ENCODE measurements at regions not wholly inside any gene's neighbourhood (a gene's known extent, or its start where the extent isn't known, plus 50 kb on each side); places are given as distances from the start of the nearest gene placed in this dataset.

- no peak for DNase-seq
Measured at GRCh38 chr2:16180631-16181030, 240.3 kb downstream of the MYCN start.

DNA sequence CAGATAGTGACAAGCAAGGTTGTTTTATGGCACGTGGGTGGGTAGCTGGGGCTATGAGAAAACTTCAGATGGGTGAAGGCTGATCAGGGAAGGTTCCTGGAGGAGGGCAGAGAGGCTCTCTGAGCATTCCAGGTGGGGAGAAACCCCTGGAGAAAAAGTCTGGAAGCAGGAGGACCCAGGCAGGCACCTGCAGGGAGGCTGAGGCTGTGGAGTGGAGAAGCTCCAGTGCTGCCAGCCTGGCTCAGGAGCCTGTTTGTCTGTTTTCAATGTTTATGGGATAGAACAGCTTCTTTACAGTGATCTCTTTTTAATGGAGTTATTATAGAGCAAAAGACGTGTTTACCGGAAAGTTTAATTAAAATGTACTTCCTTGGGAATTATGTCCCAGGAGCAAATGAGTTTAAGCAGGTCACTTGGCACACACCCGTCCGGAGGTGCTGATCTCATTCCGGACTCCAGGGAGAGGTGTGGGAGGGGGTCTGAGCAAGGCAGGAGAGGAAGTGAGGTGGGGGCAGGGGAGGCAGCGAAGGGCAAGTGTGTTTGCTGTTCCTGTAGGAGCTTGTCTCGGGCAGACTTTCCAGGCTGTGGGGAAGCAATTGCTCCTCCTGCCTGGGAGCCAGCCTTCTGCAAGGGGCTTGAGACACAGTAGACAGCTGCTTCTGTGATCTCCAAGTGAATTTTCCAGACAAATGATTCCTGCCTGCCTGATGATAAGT, 239.5 kb downstream of the MYCN start:
- DNase-seq = no peak

GRCh38 chr2:16178551-16179130, 238.3 kb downstream of the MYCN start:
- no peak for DNase-seq

DNA sequence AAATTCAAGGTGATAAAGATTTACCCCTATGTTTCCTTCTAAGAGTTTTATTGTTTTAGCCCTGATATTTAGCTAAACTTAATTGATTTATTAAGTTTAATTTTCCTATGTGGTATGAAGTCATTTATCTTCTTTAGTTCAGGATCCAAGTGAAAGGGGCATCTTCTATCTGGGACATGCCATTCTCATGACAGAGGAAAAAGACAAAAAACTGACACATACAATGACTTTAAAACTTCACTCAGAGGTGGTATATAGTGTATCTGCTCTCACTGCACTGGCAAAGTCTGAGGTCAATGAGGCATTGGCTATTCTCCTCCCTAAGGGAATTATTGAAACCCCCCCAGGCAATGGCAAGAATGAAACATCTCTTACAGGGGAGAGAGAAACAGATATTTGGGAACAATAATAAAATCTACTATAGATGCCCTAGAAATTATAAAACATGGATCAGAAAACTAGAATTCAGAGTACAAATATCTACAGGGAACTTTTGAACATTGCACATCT, 237.4 kb downstream of the MYCN start:
- no peak for DNase-seq

DNA sequence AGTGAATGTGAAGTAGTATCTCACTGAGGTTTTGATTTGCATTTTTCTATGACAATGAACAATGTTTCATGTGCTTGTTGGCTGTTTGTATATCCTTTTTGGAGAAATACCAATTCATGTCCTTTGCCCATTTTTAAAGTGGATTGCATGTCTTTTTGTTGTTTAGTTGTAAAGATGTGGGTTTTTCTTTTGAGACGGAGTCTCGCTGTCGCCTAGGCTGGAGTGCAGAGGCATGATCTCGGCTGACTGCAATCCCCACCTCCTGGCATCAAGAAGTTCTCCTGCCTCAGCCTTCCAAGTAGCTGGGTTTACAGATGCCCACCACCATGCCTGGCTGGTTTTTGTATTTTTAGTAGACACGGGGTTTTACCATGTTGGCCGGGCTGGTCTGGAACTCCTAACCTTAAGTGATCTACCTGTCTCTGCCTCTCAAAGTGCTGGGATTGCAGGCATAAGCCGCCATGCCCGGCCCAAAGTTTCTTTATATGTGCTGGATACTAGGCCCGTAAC, 236.7 kb downstream of the MYCN start:
- DNase-seq = no peak

DNA sequence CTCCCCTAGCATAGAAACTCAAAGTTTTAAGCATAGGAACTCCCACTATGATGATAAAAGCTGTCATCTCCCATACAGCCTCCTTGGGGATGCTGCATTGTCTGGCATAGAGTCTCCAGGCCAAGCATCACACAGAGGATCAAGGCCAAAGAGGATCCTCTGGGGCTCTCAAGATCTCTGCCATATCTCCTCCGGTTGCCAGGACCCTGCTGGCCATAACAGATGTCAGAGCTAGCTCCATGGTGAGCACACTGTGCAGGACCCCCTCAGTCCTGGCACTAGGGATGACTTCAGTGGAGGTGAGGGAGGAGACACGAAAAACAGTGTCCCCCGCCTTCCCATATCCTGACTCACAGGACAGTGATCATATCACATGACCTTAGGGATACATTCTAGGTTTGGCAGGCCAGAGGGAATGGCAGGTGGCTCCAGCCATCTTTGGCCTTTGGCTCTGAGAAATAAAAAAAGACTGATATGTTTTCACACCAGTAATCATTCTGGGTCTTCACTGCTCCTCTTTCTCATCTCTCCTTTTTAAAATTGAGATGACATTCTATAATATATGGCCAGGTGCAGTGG, 235.0 kb downstream of the MYCN start:
- DNase-seq = no peak

GRCh38 chr2:16174693-16175045, 234.3 kb downstream of the MYCN start:
- DNase-seq = no peak

DNA sequence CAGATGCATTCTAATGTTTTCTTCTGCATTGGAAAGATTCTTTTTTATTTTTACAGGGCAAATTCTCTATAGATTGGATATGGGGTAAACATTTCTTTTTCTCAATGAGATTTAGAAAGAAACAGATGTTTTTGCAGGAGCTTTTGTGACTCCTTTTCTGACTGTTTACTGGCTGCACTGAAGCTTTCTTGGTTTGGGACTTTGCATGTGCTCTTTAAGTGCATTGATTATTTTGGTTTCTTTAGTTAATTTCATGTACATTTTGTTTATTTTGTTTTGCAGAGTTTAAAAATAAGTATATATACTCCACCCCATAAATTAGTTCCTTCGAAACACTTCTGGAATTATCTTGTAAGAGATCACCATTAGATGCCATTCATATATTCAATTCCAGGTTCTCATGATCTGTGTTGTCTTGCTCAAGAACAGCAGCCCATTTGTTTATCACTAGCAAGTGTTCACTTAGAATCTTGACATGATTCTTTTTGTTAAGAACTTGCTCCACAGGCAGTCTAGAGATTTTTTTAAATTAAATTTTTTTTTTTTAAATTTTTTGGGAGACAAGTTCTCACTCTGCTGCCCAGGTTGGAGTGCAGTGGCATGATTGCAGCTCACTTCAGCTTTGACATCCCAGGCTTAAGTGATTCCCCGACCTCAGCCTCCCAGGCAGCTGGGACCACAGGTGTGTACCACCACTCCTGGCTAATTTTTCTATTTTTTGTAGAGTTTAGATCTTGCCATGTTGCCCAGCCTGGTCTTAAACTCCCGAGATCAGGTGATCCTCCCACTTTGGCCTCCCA, 233.7 kb downstream of the MYCN start:
- DNase-seq = no peak

GRCh38 chr2:16172324-16173175, 232.2 kb downstream of the MYCN start:
- DNase-seq = no peak

DNA sequence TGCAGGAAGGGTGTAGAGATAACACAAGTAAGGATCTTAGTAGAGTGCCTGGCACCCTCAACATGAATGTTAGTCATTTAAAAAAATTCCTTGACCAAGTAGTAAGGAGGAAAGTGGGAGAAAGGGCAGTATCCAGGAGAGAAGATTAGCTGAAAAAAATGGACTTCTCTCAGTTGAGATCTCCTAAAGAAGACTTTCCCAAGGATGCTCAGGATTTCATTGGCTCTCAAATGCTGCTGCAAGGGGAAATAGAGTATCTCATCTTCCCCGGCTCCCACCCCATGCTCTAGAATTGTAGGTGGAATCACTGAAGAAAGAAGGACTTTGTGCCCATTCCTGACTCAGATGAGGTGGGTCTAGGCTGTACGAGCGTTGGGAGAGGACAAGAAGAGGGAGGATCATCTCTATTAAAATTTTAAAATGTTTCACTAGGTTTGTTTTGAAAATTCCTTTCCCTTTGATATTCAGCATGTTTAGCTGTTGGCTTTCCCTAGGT, 231.1 kb downstream of the MYCN start:
- DNase-seq = no peak

GRCh38 chr2:16170675-16171424, 230.5 kb downstream of the MYCN start:
- DNase-seq = no peak

DNA sequence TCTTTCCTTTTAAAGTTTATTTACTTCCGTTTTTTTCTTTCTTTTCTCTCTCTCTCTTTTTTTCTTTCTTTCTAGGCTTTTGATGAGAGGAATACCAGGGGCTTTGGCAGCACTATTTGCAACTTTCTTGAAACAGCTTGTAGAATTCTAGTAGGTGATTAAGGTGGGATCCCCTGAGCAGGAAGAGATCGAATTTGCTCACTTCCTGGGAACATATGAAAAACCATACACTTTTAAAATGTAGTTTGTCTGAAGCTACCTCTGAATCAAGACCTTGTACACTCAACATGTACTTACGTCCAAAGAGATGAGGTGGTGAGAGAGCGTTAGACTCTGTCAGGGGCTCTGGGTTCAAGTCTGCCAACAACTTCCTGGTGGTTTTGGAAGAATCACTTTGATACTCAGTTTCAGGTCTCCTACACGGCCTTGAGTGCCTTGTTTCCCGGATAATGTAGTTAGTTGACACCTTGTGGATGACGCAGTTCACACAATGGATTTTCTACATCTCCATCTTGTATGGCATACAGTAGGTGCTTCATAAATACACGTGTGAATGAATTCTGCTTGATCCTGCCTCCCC, 229.1 kb downstream of the MYCN start:
- DNase-seq = no peak

DNA sequence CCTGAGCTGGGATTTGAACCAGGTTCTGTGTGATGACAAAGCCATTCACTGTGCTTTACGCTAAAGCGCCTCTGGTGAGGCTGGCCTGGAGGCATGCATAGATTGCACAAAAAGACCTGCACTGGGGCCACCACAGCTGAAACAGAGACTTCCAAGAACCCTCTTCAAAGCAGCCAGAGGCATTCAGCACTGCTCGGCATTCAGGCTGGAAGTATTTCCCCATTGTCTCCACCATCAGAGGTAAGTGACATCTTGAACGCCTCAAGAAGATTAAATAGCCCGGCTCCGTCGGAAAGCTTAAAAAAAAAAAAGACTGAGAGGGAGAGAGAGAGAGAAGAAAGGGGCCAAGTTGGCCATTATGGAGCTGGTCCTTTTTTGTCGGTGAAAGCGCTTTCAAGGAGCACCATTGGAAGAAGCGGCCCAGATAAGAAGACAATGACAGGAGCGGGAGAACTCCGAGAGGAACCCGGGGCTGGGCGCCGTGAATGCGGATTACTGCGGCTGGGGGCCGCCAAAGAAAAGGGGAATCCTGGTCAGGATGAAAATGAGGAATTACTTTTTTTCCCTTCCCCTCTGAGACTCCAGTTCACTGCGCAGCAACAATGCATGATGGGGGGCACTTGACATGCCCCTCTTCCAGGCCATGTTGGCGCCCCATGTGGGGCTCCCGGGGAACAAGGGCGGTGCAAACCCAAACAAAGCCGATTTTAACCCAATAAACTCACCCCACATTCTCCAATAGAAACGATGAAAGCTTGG, 228.3 kb downstream of the MYCN start:
- DNase-seq = no peak

- no peak for DNase-seq
Measured at GRCh38 chr2:16167870-16168426, 227.6 kb downstream of the MYCN start.

DNA sequence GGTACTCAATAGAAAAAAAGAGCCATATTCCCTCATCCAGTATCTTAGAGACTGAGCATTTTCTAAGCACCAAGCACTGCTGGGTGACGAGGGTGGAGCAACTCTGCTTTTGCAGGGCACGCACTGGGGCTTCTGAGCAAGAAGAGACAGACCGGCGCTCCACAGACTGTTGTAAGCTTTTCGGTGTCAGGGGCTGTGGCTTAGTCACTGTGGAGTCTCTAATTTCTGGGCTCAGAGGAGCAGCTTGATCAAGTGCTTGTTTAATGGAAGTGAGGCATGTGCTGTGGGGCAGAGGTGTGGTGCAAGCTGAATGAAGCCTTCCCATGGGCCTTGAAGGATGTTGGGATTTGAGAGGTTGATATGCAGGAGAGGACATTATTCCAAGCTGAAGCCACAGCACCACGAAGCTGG, 227.1 kb downstream of the MYCN start:
- DNase-seq = no peak

DNA sequence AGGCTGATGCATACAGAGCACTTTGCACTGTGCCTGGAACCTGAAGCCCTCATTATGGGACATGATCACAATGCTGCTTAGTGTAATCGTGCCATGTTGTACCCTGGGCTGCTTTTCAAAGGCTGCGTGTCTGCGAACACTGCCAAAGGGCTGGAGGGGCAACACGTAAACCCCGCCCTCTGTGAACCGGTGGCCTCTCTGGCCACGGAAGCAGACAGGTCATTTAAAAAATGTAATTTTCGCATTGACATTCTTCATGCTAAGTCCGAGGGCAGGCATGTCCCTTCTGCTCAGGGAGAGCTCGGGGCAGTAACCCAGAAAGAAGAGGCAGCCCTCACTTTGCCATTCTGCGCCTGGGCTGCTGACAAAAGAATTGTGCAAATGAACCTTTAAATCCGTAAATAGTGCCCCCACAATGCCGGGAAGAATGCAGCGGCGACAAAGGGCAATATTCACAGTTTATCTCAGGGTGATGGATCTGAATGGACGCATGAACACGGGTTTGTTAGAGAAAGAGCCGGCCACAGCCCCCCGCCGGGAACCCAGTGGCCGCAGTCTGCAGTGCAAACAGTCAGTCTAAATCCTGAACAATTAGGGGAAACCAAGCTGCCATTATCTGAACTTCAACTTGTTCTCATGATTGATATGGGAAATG, 226.1 kb downstream of the MYCN start:
- no peak for DNase-seq

DNA sequence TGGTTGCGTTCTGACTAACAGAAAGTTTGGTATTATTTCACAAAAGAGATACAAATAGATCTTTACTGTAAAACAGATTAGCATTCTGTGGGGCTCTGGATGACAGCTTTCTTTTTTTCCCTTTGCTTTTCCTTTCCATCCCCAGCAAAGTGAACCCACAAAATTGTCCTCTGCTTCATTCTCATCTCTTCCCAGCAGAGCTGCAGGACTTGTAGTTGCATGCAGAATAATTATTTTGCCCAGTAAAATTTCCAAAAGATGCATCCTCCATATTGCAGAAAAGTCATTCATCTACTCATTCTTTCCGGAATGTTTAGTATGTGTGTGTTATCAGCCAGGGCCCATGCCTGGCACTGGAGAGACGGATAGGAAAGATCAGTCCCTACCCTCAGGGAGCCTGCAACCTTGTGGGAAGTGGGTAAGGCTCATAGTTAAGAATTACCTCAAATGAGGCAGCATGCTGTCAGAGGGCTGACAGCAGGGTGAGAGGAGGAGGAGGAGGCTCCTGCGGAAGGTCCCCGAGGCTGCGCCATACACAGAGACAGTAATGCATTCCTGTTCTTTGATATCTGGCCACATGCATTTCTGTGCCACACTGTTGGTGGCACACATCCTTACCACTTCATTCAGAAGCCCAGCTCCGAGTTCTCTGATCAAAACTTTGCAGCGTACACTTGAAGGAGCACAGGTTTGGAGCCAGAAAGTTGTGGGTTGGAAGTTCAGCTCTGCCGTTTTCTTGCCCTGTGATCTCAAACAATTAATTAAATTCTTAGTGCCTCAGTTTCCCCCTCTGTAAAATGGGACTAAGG, 225.4 kb downstream of the MYCN start:
- DNase-seq = no peak

GRCh38 chr2:16162491-16163040, 222.2 kb downstream of the MYCN start:
- DNase-seq = no peak
